ENCODE measurements at regions not wholly inside any gene's neighbourhood (a gene's known extent, or its start where the extent isn't known, plus 50 kb on each side); places are given as distances from the start of the nearest gene placed in this dataset.

DNA sequence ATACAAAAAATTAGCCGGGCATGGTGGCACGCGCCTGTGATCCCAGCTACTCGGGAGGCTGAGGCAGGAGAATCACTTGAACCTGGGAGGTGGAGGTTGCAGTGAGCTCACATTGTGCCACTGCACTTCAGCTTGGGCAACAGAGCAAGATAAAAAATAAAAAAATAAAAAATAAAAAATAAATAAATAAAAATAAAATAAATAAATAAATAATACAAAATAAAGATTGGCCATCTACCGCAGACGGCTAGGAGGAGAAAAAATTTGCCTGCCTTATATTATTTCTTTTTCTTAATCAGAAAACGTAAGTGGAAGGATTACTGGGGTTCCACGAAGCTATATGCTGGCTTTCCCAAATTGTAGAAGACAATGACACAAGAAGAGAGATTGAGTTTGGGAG lies 229.7 kb downstream of the EPHA4 start:
- no peak for TF ChIP-seq SUZ12 (IDR thresholded peaks at IDR 0.05)
- no peak for TF ChIP-seq PKNOX1 (IDR thresholded peaks at IDR 0.05)
- TF ChIP-seq BHLHE40 (IDR thresholded peaks at IDR 0.05; ENCODE audit: borderline replicate concordance) = no peak
- no peak for TF ChIP-seq FOXK2 (IDR thresholded peaks at IDR 0.05)
- no peak for TF ChIP-seq LEF1 (IDR thresholded peaks at IDR 0.05; ENCODE audit: borderline replicate concordance)
- TF ChIP-seq ELF4 (IDR thresholded peaks at IDR 0.05) = no peak

Data from HEK293T (cell line).